Posterior vena cava (tissue), 2 donors: ENCODE measurements at regions not wholly inside any gene's neighbourhood (a gene's known extent, or its start where the extent isn't known, plus 50 kb on each side); places are given as distances from the start of the nearest gene placed in this dataset.
"Not testable (repeated sequence)": the region's sequence is repeated elsewhere in the genome, so short reads cannot be mapped to it uniquely, and the experiment has no call there.

Experiments
- DNase-seq: peaks from one replicate; pipeline ENCODE4 v3.0.0-alpha.2; 2020; ENCODE audit warnings: low spot score
- intact Hi-C, 2 donors: fragments of 100-400 bp; cut with DNase I; formaldehyde crosslinking; loops; one replicate each; pipeline versions ENCODE4 v1.14.1 to v1.14.2; 2022 to 2023
- microRNA-seq, 2 donors: library from miRNA; unstranded; fragments of <30 nt; microRNA quantifications; one replicate each; pipeline ENCODE4 v1.2.0, GENCODE V29; 2020 to 2021; ENCODE audit warnings: borderline microRNAs expressed in 2 of 2
- donor health status: DM: yes; HTN: yes; CAD: no.
- donor health status: DM: yes; HTN: yes; CAD: no.

GRCh38 chr9:93774331-93775102 lies 180.6 kb downstream of the BARX1 start:
- intact Hi-C loops = no loop called here

GRCh38 chr9:93771276-93771675 lies 183.9 kb downstream of the BARX1 start:
- no peak for DNase-seq
- intact Hi-C loops = no loop called here

More at GRCh38 chr9:93774331-93775102, 180.6 kb downstream of the BARX1 start:
- no peak for DNase-seq

- intact Hi-C loops = loop anchor here in 1 of 2 donors (10.0 kb wide), 1 partner anchor 1997 kb away; no protein-coding TSS in a partner anchor
- DNase-seq = no peak
Observed at GRCh38 chr9:93761822-93762221, 185.4 kb downstream of the PHF2 start.

- intact Hi-C loops = no loop called here
- DNase-seq = no peak
Observed at GRCh38 chr9:93750045-93750444, 173.7 kb downstream of the PHF2 start.

GRCh38 chr9:93748827-93749226 lies 172.4 kb downstream of the PHF2 start:
- DNase-seq, intact Hi-C loops: not testable (repeated sequence)

GRCh38 chr9:93731963-93732362 lies 155.6 kb downstream of the PHF2 start:
- intact Hi-C loops = no loop called here
- no peak for DNase-seq

GRCh38 chr9:93730648-93731047 lies 154.3 kb downstream of the PHF2 start:
- no peak for DNase-seq
- intact Hi-C loops = no loop called here

- DNase-seq = no peak
Observed at GRCh38 chr9:93730217-93730616, 153.8 kb downstream of the PHF2 start.

More at GRCh38 chr9:93730217-93730616, 153.8 kb downstream of the PHF2 start:
- intact Hi-C loops = no loop called here

Small RNA genes in the stretch of these regions (microRNA-seq; reads per million reads assigned to microRNA genes)
- 0 reads per million in 2 donors for gene MIR4291
